IMR-90 (cell line): ENCODE measurements at regions not wholly inside any gene's neighbourhood (a gene's known extent, or its start where the extent isn't known, plus 50 kb on each side); places are given as distances from the start of the nearest gene placed in this dataset.

Source experiments
- ATAC-seq: fragments of 200-7000 bp; cut with Tn5 transposase; 2 replicates; pipeline ENCODE4 v1.9.1; 2020; ENCODE audit warnings: low read depth, mild to moderate bottlenecking, moderate library complexity
- BruUV-seq: library from RNA; stranded (reverse); fragments of 400-500 nt; replicated peaks from 2 replicates; lab custom pipeline; 2021; lab: Mats Ljungman, UMichigan
- CTCF ChIA-PET: fragments of 300-600 bp; formaldehyde crosslinking; extraction: SDS; loops from one replicate; lab custom pipeline; 2021; ENCODE audit warnings: antibody characterized with exemption; lab: Yijun Ruan, JAX
- POLR2A ChIA-PET: fragments of 300-600 bp; sonication (Branson Sonifier 250); formaldehyde crosslinking; loops from one replicate; lab custom pipeline; 2022; ENCODE audit warnings: antibody characterized with exemption; ENCODE audit not compliant: unreplicated experiment; lab: Charles Lee
- DNase-seq: peaks from one replicate; pipeline ENCODE4 v3.0.0; 2013
- H2AFZ ChIP-seq: replicated peaks from 2 replicates; pipeline ENCODE3; 2013; ENCODE audit warnings: low read length, mild to moderate bottlenecking; ENCODE audit not compliant: poor library complexity
- H2AK5ac ChIP-seq: 2 replicates; pipeline ENCODE4 v1.6.1; 2013; ENCODE audit warnings: low read depth, low read length, inconsistent platforms
- H2AK9ac ChIP-seq: replicated peaks from 2 replicates; pipeline ENCODE3; 2013; ENCODE audit warnings: mild to moderate bottlenecking, low read depth, low read length, moderate library complexity; ENCODE audit not compliant: poor library complexity
- H2BK120ac ChIP-seq: 2 replicates; pipeline ENCODE4 v1.6.1; 2013; ENCODE audit warnings: low read depth, low read length, inconsistent platforms
- H2BK15ac ChIP-seq: 3 replicates; pipeline ENCODE4 v1.6.1; 2013; ENCODE audit warnings: low read depth, low read length, inconsistent platforms
- H2BK20ac ChIP-seq: 2 replicates; pipeline ENCODE4 v1.6.1; 2013; ENCODE audit warnings: low read depth, mild to moderate bottlenecking, inconsistent platforms, low read length, moderate library complexity
- H2BK5ac ChIP-seq: 2 replicates; pipeline ENCODE4 v1.6.1; 2013; ENCODE audit warnings: mild to moderate bottlenecking, low read depth, low read length, inconsistent platforms; ENCODE audit not compliant: poor library complexity, severe bottlenecking
- H3K14ac ChIP-seq: replicated peaks from 2 replicates; pipeline ENCODE4 v1.6.1; 2013; ENCODE audit warnings: low read depth, low read length, inconsistent platforms
- H3K18ac ChIP-seq: 2 replicates; pipeline ENCODE4 v1.6.1; 2013; ENCODE audit warnings: low read depth, low read length, control low read depth
- H3K23ac ChIP-seq: 2 replicates; pipeline ENCODE4 v1.6.1; 2013; ENCODE audit warnings: low read depth, low read length, inconsistent platforms
- H3K27ac ChIP-seq: 2 replicates; pipeline ENCODE4 v1.5.1; 2013; ENCODE audit warnings: mild to moderate bottlenecking, control low read depth, low read length; ENCODE audit not compliant: insufficient read depth
- H3K27me3 ChIP-seq: 2 replicates; pipeline ENCODE4 v1.6.1; 2013; ENCODE audit warnings: low read length; ENCODE audit not compliant: control insufficient read depth, insufficient read depth
- H3K36me3 ChIP-seq: 2 replicates; pipeline ENCODE4 v1.6.1; 2013; ENCODE audit warnings: low read length, mixed read lengths; ENCODE audit not compliant: control insufficient read depth, insufficient read depth
- H3K4ac ChIP-seq: 2 replicates; pipeline ENCODE4 v1.6.1; 2013; ENCODE audit warnings: low read depth, low read length, inconsistent platforms
- H3K4me1 ChIP-seq: 2 replicates; pipeline ENCODE4 v1.6.1; 2013; ENCODE audit warnings: low read length, mixed read lengths; ENCODE audit not compliant: control insufficient read depth, insufficient read depth
- H3K4me2 ChIP-seq: 2 replicates; pipeline ENCODE4 v1.6.1; 2013; ENCODE audit warnings: low read depth, mild to moderate bottlenecking, control low read depth, low read length, moderate library complexity
- H3K4me3 ChIP-seq: 2 replicates; pipeline ENCODE4 v1.5.1; 2013; ENCODE audit warnings: low read depth, mild to moderate bottlenecking, control low read depth, low read length, moderate library complexity; ENCODE audit not compliant: insufficient read depth
- H3K56ac ChIP-seq: 2 replicates; pipeline ENCODE4 v1.6.1; 2013; ENCODE audit warnings: low read length, inconsistent platforms; ENCODE audit not compliant: insufficient read depth; ENCODE audit errors: extremely low read depth
- H3K79me1 ChIP-seq, 2 experiments: 2 replicates each; pipeline ENCODE4 v1.6.1; 2013; ENCODE audit warnings: low read length in 2 of 2, inconsistent platforms in 1 of 2, low read depth in 1 of 2
- H3K9ac ChIP-seq: 2 replicates; pipeline ENCODE4 v1.6.1; 2013; ENCODE audit warnings: low read depth, low read length, control low read depth
- H3K9me1 ChIP-seq: 2 replicates; pipeline ENCODE4 v1.6.1; 2013; ENCODE audit warnings: low read length, inconsistent platforms; ENCODE audit not compliant: insufficient read depth
- H3K9me3 ChIP-seq: 2 replicates; pipeline ENCODE4 v1.6.1; 2013; ENCODE audit warnings: low read length; ENCODE audit not compliant: control insufficient read depth, insufficient read depth
- H4K20me1 ChIP-seq: 2 replicates; pipeline ENCODE4 v1.6.1; 2013; ENCODE audit warnings: low read length, inconsistent platforms; ENCODE audit not compliant: insufficient read depth
- H4K5ac ChIP-seq: 2 replicates; pipeline ENCODE4 v1.6.1; 2013; ENCODE audit warnings: mild to moderate bottlenecking, low read depth, low read length, control low read depth
- H4K8ac ChIP-seq, 2 experiments: 2 replicates each; pipeline ENCODE4 v1.6.1; 2013; ENCODE audit warnings: low read depth in 2 of 2, low read length in 2 of 2, control low read depth in 1 of 2, inconsistent platforms in 1 of 2
- H4K91ac ChIP-seq: 2 replicates; pipeline ENCODE4 v1.6.1; 2013; ENCODE audit warnings: low read depth, low read length, inconsistent platforms; ENCODE audit not compliant: insufficient read depth
- BHLHE40 ChIP-seq: fragments of 150-350 bp; IDR thresholded peaks from 2 replicates; pipeline ENCODE4 v1.6.1; 2016; ENCODE audit warnings: mild to moderate bottlenecking, low read depth, low read length
- CEBPB ChIP-seq: IDR thresholded peaks from 2 replicates; pipeline ENCODE4 v1.6.1; 2012; ENCODE audit warnings: low read depth, low read length, improper control_type of control experiment
- FOS ChIP-seq: fragments of 150-350 bp; IDR thresholded peaks from 2 replicates; pipeline ENCODE4 v1.6.1; 2016; ENCODE audit warnings: low read depth, low read length
- MAFK ChIP-seq: IDR thresholded peaks from 2 replicates; pipeline ENCODE4 v1.6.1; 2012; ENCODE audit warnings: low read depth, low read length, improper control_type of control experiment
- MAZ ChIP-seq: IDR thresholded peaks from 2 replicates; pipeline ENCODE4 v1.6.1; 2012; ENCODE audit warnings: low read depth, mild to moderate bottlenecking, low read length, improper control_type of control experiment, moderate library complexity, borderline replicate concordance
- MXI1 ChIP-seq: IDR thresholded peaks from 2 replicates; pipeline ENCODE4 v1.6.1; 2012; ENCODE audit warnings: low read depth, mild to moderate bottlenecking, low read length, moderate library complexity, borderline replicate concordance
- NFE2L2 ChIP-seq: fragments of 150-350 bp; IDR thresholded peaks from 2 replicates; pipeline ENCODE4 v1.6.1; 2016; ENCODE audit warnings: low read depth, mild to moderate bottlenecking, low read length
- RCOR1 ChIP-seq: IDR thresholded peaks from 2 replicates; pipeline ENCODE4 v1.6.1; 2012; ENCODE audit warnings: mild to moderate bottlenecking, low read length, improper control_type of control experiment; ENCODE audit not compliant: insufficient replicate concordance
- WGBS, 2 experiments: methylation state at CpG; one replicate each; pipeline versions ENCODE4 v1.1.5 to v1.1.7; 2013; ENCODE audit warnings: missing lambda C conversion rate in 2 of 2; ENCODE audit not compliant: insufficient read length in 1 of 2; ENCODE audit errors: extremely low coverage in 2 of 2; 5-methylcytosine and 5-hydroxymethylcytosine counted together
- dilution Hi-C: fragments of 300-500 bp; cut with HindIII; formaldehyde crosslinking; loops from one replicate; pipeline ENCODE4 v1.14.3; 2018; ENCODE audit warnings: low sequenced_read_pairs; ENCODE audit not compliant: unreplicated experiment
- in situ Hi-C: fragments of 300-500 bp; cut with MboI; formaldehyde crosslinking; loops from 3 replicates; pipeline ENCODE4 v1.14.3; 2019; ENCODE audit warnings: low sequenced_read_pairs, inconsistent platforms, mixed read lengths
- intact Hi-C: fragments of 100-400 bp; cut with micrococcal nuclease; formaldehyde crosslinking; loops from 2 replicates; pipeline ENCODE4 v1.10.0; 2022
- TF ChIP-seq, protein P1 (sequence below): conservative IDR thresholded peaks from 2 replicates; pipeline ENCODE4 v1.5.1; 2012; ENCODE audit warnings: mild to moderate bottlenecking, low read depth, low read length, improper control_type of control experiment

DNA sequence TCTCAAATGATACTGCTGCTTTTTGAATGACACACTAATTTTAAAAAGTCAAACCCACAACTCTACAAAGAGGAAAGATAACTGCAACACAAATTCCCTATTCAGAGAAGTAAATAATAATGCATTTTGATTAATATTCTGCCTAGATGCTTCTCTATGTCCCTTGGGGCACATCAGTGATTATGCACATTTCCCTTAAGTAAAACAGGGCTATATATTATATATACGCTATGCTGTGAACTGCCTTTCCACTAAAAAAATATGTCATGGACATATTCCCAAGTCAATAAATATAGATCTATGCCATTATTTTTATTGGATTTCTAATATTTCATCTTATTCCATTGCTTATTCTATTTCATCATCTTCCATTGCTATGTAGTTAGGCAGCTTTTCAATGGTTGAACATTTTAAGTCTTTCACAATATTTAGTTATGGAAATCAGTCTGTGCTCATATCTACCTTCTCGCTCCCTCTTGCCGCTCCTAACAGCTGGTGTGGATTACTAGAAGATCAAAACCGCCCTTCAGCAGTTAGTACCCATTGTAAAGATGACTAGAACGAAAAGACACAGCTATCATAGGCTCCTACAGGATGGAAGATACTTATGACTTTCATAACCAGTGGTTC lies 468.2 kb upstream of the GOT2 start:
- Histone ChIP-seq H3K4ac (no peak overlapping the region), H4K20me1 (no peaks in the 10 kb centered on the region), H3K4me2 (no peak overlapping the region), H2AK9ac (no peak overlapping the region), H3K27me3 (no peaks in the 10 kb centered on the region), H2BK20ac (no peak overlapping the region), H3K4me3 (no peak overlapping the region), H3K9me3 (0 out of 2 replicates have a peak, but pooled peaks cover 2% of the 10 kb centered on the region), H3K56ac (no peak overlapping the region), H3K9me1 (no peaks in the 10 kb centered on the region), H3K23ac (no peak overlapping the region), H2BK5ac (no peak overlapping the region), H2BK120ac (no peak overlapping the region), H2AFZ (no peak overlapping the region), H2AK5ac (no peak overlapping the region), H3K36me3 (no peaks in the 10 kb centered on the region), H2BK15ac (no peak overlapping the region), H3K9ac (no peak overlapping the region), H3K4me1 (no peaks in the 10 kb centered on the region), H3K18ac (no peak overlapping the region), H3K14ac (no peak overlapping the region), H4K91ac (no peak overlapping the region), H3K27ac (no peak overlapping the region), H4K5ac (no peak overlapping the region), H4K8ac (no peak overlapping the region), H3K79me1 (no peaks in the 10 kb centered on the region)
- dilution Hi-C loops: no loop called here
- ATAC-seq (no peak), DNase-seq (no peak)
- BruUV-seq: no TSS peak
- ChIA-PET POLR2A (no interaction called here), CTCF (no interaction called here)
- TF ChIP-seq MXI1 (no peak), NFE2L2 (no peak), RCOR1 (no peak), MAZ (no peak), MAFK (no peak), FOS (no peak), CEBPB (0 out of 2 replicates have a peak, but pooled peaks have one; percentile 1), BHLHE40 (no peak)
- TF ChIP-seq, protein P1, sequence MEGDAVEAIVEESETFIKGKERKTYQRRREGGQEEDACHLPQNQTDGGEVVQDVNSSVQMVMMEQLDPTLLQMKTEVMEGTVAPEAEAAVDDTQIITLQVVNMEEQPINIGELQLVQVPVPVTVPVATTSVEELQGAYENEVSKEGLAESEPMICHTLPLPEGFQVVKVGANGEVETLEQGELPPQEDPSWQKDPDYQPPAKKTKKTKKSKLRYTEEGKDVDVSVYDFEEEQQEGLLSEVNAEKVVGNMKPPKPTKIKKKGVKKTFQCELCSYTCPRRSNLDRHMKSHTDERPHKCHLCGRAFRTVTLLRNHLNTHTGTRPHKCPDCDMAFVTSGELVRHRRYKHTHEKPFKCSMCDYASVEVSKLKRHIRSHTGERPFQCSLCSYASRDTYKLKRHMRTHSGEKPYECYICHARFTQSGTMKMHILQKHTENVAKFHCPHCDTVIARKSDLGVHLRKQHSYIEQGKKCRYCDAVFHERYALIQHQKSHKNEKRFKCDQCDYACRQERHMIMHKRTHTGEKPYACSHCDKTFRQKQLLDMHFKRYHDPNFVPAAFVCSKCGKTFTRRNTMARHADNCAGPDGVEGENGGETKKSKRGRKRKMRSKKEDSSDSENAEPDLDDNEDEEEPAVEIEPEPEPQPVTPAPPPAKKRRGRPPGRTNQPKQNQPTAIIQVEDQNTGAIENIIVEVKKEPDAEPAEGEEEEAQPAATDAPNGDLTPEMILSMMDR: no peak
- intact Hi-C loops: no loop called here
- no CpG with 5 or more reads among the region's 5 CpGs for WGBS, 2 experiments
- in situ Hi-C loops: no loop called here
